HCT116 (cell line): ENCODE measurements at regions not wholly inside any gene's neighbourhood (a gene's known extent, or its start where the extent isn't known, plus 50 kb on each side); places are given as distances from the start of the nearest gene placed in this dataset.

ENCODE experiments used
- EZH2 ChIP-seq: fragments of 200-600 bp; sonication (generic); IDR thresholded peaks from 2 replicates; pipeline ENCODE4 v1.6.1; 2017; ENCODE audit warnings: antibody characterized with exemption, mixed run types
- EZH2phosphoT487 ChIP-seq: fragments of 200-600 bp; IDR thresholded peaks from 2 replicates; pipeline ENCODE4 v1.6.1; 2018; ENCODE audit warnings: antibody characterized with exemption, borderline replicate concordance
- FOSL1 ChIP-seq: IDR thresholded peaks from 2 replicates; pipeline ENCODE4 v1.6.1; 2012; ENCODE audit warnings: low read depth
- POLR2A ChIP-seq: IDR thresholded peaks from 2 replicates; pipeline ENCODE4 v1.7.0; 2011; ENCODE audit warnings: borderline replicate concordance; ENCODE audit not compliant: insufficient read depth, insufficient read length; ENCODE audit errors: extremely low read depth
- POLR2AphosphoS5 ChIP-seq: IDR thresholded peaks from 2 replicates; pipeline ENCODE4 v1.6.1; 2011; ENCODE audit warnings: mild to moderate bottlenecking, low read depth, low read length, moderate library complexity
- RAD21 ChIP-seq: IDR thresholded peaks from 2 replicates; pipeline ENCODE4 v1.6.1; 2012; ENCODE audit warnings: low read depth, mild to moderate bottlenecking
- ZNF274 ChIP-seq: fragments of 200-500 bp; sonication (Bioruptor generic); IDR thresholded peaks from 2 replicates; pipeline ENCODE4 v1.6.1; 2014; ENCODE audit warnings: mild to moderate bottlenecking, low read depth, low read length, inconsistent platforms
- TF ChIP-seq, protein P1 (sequence below), 3 experiments: fragments of 200-600 bp in 1 of 3; sonication (generic) in 1 of 3; IDR thresholded peaks in 2 of 3; conservative IDR thresholded peaks in 1 of 3; 2 replicates each; pipeline ENCODE4 v1.5.1; 2012 to 2017; ENCODE audit warnings: low read depth in 2 of 3, low read length in 2 of 3, antibody characterized with exemption in 1 of 3, borderline replicate concordance in 1 of 3, control low read depth in 1 of 3, mild to moderate bottlenecking in 1 of 3, mixed read lengths in 1 of 3, mixed run types in 1 of 3, moderate library complexity in 1 of 3; ENCODE audit not compliant: insufficient read depth in 1 of 3
- TF ChIP-seq, protein P2 (sequence below): IDR thresholded peaks from 2 replicates; pipeline ENCODE4 v1.6.1; 2012

DNA sequence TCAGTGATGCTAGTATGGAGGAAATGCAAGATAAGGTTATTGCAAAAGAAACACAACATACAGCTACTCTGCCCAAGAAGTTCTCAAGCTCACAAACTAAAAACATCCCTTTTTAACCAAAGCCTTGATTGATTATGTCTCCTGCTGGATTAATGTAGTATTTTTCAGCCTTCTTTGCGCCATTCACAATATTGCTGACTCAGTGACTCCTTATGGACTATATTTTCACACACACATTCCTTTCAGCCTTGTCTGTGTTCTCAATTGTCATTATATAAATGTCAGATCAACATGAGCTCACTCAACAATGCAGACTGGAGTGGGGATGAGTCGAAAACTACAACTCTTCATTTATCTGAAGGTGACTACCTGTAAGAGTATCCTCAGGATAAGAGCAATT, 579.3 kb upstream of the CDH8 start:
- TF ChIP-seq POLR2AphosphoS5 (no peak), POLR2A (no peak), EZH2 (no peak), RAD21 (no peak), EZH2phosphoT487 (no peak), ZNF274 (no peak), FOSL1 (no peak)
- TF ChIP-seq, protein P1, sequence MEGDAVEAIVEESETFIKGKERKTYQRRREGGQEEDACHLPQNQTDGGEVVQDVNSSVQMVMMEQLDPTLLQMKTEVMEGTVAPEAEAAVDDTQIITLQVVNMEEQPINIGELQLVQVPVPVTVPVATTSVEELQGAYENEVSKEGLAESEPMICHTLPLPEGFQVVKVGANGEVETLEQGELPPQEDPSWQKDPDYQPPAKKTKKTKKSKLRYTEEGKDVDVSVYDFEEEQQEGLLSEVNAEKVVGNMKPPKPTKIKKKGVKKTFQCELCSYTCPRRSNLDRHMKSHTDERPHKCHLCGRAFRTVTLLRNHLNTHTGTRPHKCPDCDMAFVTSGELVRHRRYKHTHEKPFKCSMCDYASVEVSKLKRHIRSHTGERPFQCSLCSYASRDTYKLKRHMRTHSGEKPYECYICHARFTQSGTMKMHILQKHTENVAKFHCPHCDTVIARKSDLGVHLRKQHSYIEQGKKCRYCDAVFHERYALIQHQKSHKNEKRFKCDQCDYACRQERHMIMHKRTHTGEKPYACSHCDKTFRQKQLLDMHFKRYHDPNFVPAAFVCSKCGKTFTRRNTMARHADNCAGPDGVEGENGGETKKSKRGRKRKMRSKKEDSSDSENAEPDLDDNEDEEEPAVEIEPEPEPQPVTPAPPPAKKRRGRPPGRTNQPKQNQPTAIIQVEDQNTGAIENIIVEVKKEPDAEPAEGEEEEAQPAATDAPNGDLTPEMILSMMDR (IDR thresholded peaks at IDR 0.05 in 2 of 3, conservative IDR thresholded peaks at IDR 0.05 in 1 of 3; ENCODE audit: borderline replicate concordance in 1 of 3, insufficient read depth in 1 of 3, low read depth in 2 of 3, low read length in 2 of 3), result no peak
- TF ChIP-seq, protein P2, sequence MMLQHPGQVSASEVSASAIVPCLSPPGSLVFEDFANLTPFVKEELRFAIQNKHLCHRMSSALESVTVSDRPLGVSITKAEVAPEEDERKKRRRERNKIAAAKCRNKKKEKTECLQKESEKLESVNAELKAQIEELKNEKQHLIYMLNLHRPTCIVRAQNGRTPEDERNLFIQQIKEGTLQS, result no peak
